Thyroid gland (tissue), 4 donors: ENCODE measurements at regions not wholly inside any gene's neighbourhood (a gene's known extent, or its start where the extent isn't known, plus 50 kb on each side); places are given as distances from the start of the nearest gene placed in this dataset.

ENCODE experiments used
- DNase-seq, 2 donors: peaks; one replicate each; pipeline ENCODE4 v3.0.0-alpha.2; 2019
- H3K27ac ChIP-seq, 3 donors: fragments of 200-600 bp; sonication (generic); 1 replicate in 2 of 3; 2 replicates in 1 of 3; pipeline ENCODE4 v1.5.1; 2016 to 2019; ENCODE audit warnings: mild to moderate bottlenecking in 1 of 3, moderate library complexity in 1 of 3
- H3K27me3 ChIP-seq: fragments of 200-600 bp; sonication (generic); one replicate; pipeline ENCODE4 v1.5.1; 2019
- H3K36me3 ChIP-seq, 2 donors: fragments of 200-600 bp; sonication (generic); one replicate each; pipeline ENCODE4 v1.5.1; 2016 to 2019
- H3K4me1 ChIP-seq, 2 donors: fragments of 200-600 bp; sonication (generic); one replicate each; pipeline ENCODE4 v1.5.1; 2017 to 2019
- H3K4me3 ChIP-seq, 3 donors: fragments of 200-600 bp; sonication (generic); replicated peaks in 1 of 3; 1 replicate in 2 of 3; 2 replicates in 1 of 3; pipeline ENCODE4 v1.5.1; 2016; ENCODE audit warnings: mild to moderate bottlenecking in 1 of 3
- H3K9me3 ChIP-seq: fragments of 200-600 bp; sonication (generic); one replicate; pipeline ENCODE4 v1.5.1; 2017
- CTCF ChIP-seq, 6 experiments: fragments of 200-600 bp in 3 of 6; fragments of 450-650 bp in 3 of 6; sonication (generic) in 3 of 6; IDR thresholded peaks; one replicate each; pipeline ENCODE4 v1.5.1; 2016 to 2019; ENCODE audit warnings: antibody characterized with exemption in 6 of 6, mild to moderate bottlenecking in 2 of 6, inconsistent platforms in 1 of 6, moderate library complexity in 1 of 6
- POLR2A ChIP-seq, 2 donors: fragments of 450-650 bp; IDR thresholded peaks; one replicate each; pipeline ENCODE4 v1.6.1; 2017; ENCODE audit warnings: antibody characterized with exemption in 2 of 2, mild to moderate bottlenecking in 2 of 2, moderate library complexity in 1 of 2
- WGBS, 2 donors: methylation state at CpG; one replicate each; pipeline ENCODE4 v1.1.5; 2017; 5-methylcytosine and 5-hydroxymethylcytosine counted together
- intact Hi-C: fragments of 100-400 bp; cut with DNase I; formaldehyde crosslinking; loops from one replicate; pipeline ENCODE4 v1.15.1; 2023

GRCh38 chr22:48751539-48752437, 1075.9 kb downstream of the BRD1 start:
- Histone ChIP-seq H3K4me1 (no peaks in the 10 kb centered on the region), H3K36me3 (no peaks in the 10 kb centered on the region), H3K9me3 (no peaks in the 10 kb centered on the region), H3K27ac (no peak overlapping the region), H3K27me3 (no peaks in the 10 kb centered on the region), H3K4me3 (no peak overlapping the region)
- 84 to 86% methylated on average over 16 to 23 of the region's 26 CpGs for WGBS, 2 donors
- intact Hi-C loops: loop anchor here (5.0 kb wide), 1 partner anchor 51 kb away; no protein-coding TSS in a partner anchor
- DNase-seq: no peak
- TF ChIP-seq POLR2A (IDR thresholded peaks at IDR 0.05) (no peak), CTCF (IDR thresholded peaks at IDR 0.05) (no peak)

- no peaks in the 10 kb centered on the region for H3K9me3 ChIP-seq
Observed at GRCh38 chr22:48750826-48751440, 1076.7 kb downstream of the BRD1 start.

GRCh38 chr22:48750282-48750681, 1077.4 kb downstream of the BRD1 start:
- no peaks in the 10 kb centered on the region for H3K9me3 ChIP-seq
- no peaks in the 10 kb centered on the region for H3K4me1 ChIP-seq
- no peak for DNase-seq
- intact Hi-C loops: loop anchor here (5.0 kb wide), 1 partner anchor 52 kb away; no protein-coding TSS in a partner anchor
- no peak overlapping the region for H3K4me3 ChIP-seq
- WGBS, 2 donors: 92 to 97% methylated on average over 27 of the region's 27 CpGs
- no peak overlapping the region for H3K27ac ChIP-seq
- no peaks in the 10 kb centered on the region for H3K36me3 ChIP-seq
- H3K27me3 ChIP-seq: no peaks in the 10 kb centered on the region
- no peak for TF ChIP-seq POLR2A (IDR thresholded peaks at IDR 0.05)
- no peak for TF ChIP-seq CTCF (IDR thresholded peaks at IDR 0.05)

More at GRCh38 chr22:48750826-48751440, 1076.7 kb downstream of the BRD1 start:
- TF ChIP-seq POLR2A (IDR thresholded peaks at IDR 0.05): no peak
- no peak for TF ChIP-seq CTCF (IDR thresholded peaks at IDR 0.05)
- H3K27me3 ChIP-seq: no peaks in the 10 kb centered on the region
- H3K27ac ChIP-seq: no peak overlapping the region
- WGBS, 2 donors: 95% methylated on average over 46 of the region's 46 CpGs
- intact Hi-C loops: loop anchor here (5.0 kb wide), 1 partner anchor 51 kb away; no protein-coding TSS in a partner anchor
- H3K36me3 ChIP-seq: no peaks in the 10 kb centered on the region
- no peak overlapping the region for H3K4me3 ChIP-seq
- no peaks in the 10 kb centered on the region for H3K4me1 ChIP-seq
- DNase-seq: no peak

GRCh38 chr22:48749555-48750227, 1078.0 kb downstream of the BRD1 start:
- Histone ChIP-seq H3K27ac (no peak overlapping the region), H3K27me3 (no peaks in the 10 kb centered on the region), H3K4me1 (no peaks in the 10 kb centered on the region), H3K4me3 (no peak overlapping the region), H3K36me3 (no peaks in the 10 kb centered on the region), H3K9me3 (no peaks in the 10 kb centered on the region)
- no peak for DNase-seq
- TF ChIP-seq POLR2A (IDR thresholded peaks at IDR 0.05) (no peak), CTCF (IDR thresholded peaks at IDR 0.05) (no peak)
- 84% methylated on average over 19 to 33 of the region's 37 CpGs for WGBS, 2 donors
- intact Hi-C loops: loop anchor here (5.0 kb wide), 1 partner anchor 53 kb away; no protein-coding TSS in a partner anchor
